ENCODE measurements at regions not wholly inside any gene's neighbourhood (a gene's known extent, or its start where the extent isn't known, plus 50 kb on each side); places are given as distances from the start of the nearest gene placed in this dataset.

GRCh38 chr3:115520651-115521245 is 102.6 kb upstream of the GAP43 start:
- TF ChIP-seq CTCF (IDR thresholded peaks at IDR 0.05) (no peak), POLR2A (IDR thresholded peaks at IDR 0.05) (no peak)
